GM08714 (cell line): ENCODE measurements at regions not wholly inside any gene's neighbourhood (a gene's known extent, or its start where the extent isn't known, plus 50 kb on each side); places are given as distances from the start of the nearest gene placed in this dataset.

Experiments
- H3K4me3 ChIP-seq: fragments of 200-500 bp; sonication (Bioruptor generic); 2 replicates; pipeline ENCODE4 v1.5.1; 2014; ENCODE audit warnings: mild to moderate bottlenecking, low read length, inconsistent platforms
- ZNF274 ChIP-seq: IDR thresholded peaks from 2 replicates; pipeline ENCODE4 v1.6.1; 2012; ENCODE audit warnings: mild to moderate bottlenecking, low read depth, low read length

DNA sequence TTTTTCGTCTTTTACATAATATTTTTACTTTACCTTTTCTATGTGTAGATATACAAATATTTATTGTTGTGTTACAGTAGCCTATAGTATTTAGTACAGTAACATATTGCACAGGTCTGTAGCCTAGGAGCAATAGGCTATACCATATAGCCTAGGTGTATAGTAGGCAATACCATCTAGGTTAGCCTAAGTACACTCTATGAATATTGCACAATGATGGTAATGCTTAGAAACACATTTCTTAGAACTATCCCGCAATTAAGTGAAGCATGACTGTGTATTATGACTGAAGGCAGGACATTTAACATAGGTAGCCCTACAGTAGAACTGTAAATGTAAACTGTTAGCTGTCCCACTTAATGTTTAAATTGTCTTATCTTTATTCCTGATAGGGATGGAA, 964.3 kb downstream of the SLITRK1 start:
- TF ChIP-seq ZNF274: no peak
- H3K4me3 ChIP-seq: no peak overlapping the region

DNA sequence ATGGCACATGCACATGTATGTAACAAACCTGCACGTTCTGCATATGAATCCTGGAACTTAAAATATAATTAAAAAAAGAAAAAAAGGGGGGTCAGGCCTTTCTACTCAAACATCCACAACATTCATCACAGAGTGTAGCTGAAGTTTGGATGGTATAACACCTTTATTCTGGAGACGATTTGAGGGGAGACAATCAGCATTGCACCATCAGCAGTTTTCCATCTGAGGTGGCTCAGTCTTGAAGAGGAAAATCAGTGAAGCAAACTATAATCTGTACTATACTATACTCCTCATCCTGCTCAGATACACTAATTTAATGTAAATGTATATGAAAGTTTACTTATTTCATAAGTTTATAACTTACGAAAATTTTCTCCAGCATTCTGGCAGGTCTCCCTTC, 969.7 kb downstream of the SLITRK1 start:
- no peak overlapping the region for H3K4me3 ChIP-seq
- TF ChIP-seq ZNF274: no peak

DNA sequence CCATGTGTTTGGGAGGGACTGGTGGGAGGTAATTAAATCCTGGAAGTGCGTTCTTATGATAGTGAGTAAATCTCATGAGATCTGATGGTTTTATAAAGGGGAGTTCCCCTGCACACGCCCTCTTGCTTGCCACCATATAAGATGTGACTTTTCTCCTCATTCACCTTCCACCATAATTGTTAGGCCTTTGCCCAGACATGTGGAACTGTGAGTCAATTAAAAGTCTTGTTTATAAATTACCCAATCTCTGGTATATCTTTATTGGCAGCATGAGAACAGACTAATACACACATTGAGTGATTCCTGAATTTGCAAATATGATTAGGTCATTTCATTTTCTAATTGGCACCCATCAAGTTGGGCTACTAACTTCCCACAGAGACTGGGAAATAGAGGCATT, 977.2 kb downstream of the SLITRK1 start:
- no peak overlapping the region for H3K4me3 ChIP-seq
- no peak for TF ChIP-seq ZNF274

DNA sequence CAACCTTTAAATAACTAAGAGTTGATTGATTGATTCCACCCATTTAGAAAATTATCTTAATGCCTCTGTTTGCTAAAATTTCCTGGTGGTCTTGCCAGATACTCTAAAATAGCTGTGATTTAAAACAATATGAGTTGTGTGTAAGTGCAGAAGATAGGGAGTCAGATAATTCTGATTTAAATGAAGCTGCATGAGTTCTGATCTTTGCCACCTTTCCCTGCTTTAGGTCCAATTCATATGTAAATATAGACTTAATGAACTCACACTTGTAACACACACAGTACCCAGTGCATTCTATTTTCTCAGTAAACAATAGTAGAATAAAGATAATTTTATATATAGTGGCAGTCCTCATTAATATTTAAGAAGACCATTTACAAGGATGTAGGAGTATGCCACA, 981.8 kb downstream of the SLITRK1 start:
- no peak overlapping the region for H3K4me3 ChIP-seq
- TF ChIP-seq ZNF274: no peak

DNA sequence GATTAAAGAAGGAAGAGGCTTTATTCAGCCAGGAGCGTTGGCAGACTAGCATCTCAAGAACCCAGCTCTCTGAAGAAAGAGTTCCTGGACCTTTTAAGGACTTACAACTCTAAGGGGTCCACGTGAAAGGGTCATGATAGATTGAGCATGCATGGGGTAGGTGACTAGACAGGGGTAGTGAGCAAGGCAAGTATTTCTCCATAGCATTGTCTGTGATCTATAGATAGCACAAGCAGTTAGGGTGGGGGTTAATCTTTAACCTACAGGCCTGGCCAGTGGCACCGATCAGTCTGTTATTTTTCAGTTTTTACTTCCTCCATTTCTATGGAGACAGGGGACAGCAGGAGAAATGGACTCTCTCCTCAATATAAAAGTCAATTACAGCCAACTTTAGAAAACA, 983.7 kb downstream of the SLITRK1 start:
- H3K4me3 ChIP-seq: no peak overlapping the region
- TF ChIP-seq ZNF274: no peak

DNA sequence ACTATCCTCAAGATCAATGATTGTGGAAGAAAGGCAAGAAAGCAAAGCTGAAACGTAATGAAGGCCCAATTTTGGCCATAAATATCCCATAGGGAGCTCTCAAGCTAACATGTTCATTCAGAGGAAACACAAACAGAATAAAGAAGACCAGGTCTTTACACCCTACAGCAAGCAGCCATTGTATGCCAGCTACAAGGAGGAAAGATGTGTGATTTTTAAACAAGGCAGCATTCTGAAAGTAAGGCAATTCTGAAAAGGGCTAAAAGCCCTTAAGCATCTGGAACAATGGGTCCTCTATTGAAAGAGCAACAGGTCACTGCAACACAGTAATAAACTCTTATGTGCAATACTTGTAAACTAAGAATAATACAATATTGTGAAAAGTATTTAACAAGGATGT, 1002.4 kb downstream of the SLITRK1 start:
- H3K4me3 ChIP-seq: no peak overlapping the region
- no peak for TF ChIP-seq ZNF274

DNA sequence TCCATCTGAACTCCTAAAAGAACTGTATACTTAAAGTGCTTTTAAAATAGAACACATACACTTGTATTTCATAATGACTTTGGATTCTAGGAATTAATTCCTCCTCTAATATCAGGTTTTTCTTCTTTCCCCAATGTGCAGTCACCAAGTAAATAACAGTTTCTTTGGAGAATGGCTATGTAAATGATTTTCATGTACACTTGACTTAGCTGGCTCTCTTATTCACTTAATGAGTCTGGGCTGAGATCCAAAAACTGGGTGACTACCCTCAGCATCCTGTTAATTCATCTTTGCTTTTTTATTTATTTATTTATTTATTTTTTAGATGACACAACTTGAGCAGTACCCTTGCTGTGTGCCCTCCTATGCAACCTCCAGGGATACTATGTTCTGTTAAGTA, 1003.7 kb downstream of the SLITRK1 start:
- no peak for TF ChIP-seq ZNF274

DNA sequence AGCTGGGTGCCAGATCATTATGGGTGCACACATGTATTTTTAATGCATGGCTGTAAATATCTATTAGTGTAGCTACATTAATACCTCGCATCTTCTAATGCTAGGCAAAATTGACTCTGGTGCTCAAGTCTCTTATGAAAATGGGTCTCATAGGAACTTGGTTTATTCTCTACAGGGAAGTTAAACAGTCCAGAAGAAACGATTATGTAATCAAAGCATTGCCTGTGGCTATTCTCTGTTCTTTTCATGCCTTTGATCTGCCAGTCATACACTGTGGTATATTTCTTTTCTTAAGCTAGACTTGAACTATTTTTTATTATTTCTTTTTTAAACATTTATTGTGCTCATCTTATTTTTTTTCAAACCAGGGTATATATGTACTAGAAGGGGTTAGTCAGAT, 1015.0 kb downstream of the SLITRK1 start:
- H3K4me3 ChIP-seq: no peak overlapping the region
- no peak for TF ChIP-seq ZNF274

More for the DNA sequence above, 1003.7 kb downstream of the SLITRK1 start:
- H3K4me3 ChIP-seq: no peak overlapping the region

DNA sequence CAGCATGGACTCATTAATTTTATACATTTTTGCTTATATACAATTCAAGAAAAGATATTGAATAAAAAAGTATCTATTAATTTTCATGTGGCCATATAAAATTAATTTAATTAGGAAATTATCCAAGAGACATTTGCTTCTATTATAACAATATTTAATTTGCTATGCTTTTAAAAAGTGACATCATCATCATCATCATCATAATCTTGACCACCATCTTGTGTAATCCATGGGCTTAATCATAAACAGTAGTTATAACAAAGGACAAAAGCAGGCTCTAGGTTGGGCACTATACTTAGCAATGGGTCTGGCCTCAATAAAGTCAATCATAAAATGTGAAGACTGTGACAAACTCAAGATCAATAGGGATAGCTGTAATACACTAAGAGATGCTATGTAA, 1031.6 kb downstream of the SLITRK1 start:
- TF ChIP-seq ZNF274: no peak
- no peak overlapping the region for H3K4me3 ChIP-seq

DNA sequence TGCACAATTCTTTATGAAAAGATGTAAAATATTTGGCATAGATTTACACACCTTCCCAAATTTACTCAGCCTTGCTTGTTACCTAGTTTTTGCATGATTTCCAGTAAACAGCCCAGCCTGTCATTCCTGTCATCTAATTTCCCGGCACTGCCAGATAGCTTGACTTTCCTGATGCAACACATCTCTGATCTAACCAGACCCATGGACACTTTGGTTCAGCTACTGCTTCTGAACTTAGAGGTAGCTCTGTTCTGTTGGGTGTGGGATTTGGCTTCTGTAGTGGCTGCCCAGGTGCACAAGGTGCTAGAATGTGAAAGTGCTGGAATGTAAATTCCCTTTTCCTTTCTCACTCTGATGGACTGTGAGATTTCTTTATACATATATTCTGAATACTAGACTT, 1033.5 kb downstream of the SLITRK1 start:
- TF ChIP-seq ZNF274: no peak
- no peak overlapping the region for H3K4me3 ChIP-seq

DNA sequence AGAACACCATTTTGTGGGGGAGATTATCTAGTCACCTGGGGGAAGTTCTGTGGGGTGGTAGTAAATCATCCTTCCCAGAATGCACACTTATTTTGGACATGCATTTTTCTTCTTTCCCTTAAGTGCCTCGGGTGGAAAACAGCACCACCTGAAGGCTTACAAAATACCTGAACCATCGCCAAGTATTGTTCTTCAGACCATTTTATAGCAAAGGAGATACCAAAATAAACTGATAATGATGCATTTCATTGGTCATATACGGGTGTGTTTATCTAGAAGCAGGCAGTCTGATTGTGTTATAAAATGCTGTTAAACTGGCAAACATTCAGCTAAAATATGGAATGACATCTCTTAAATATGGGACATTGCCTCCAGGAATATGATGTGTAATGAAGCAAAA, 1034.7 kb downstream of the SLITRK1 start:
- no peak overlapping the region for H3K4me3 ChIP-seq
- TF ChIP-seq ZNF274: no peak

DNA sequence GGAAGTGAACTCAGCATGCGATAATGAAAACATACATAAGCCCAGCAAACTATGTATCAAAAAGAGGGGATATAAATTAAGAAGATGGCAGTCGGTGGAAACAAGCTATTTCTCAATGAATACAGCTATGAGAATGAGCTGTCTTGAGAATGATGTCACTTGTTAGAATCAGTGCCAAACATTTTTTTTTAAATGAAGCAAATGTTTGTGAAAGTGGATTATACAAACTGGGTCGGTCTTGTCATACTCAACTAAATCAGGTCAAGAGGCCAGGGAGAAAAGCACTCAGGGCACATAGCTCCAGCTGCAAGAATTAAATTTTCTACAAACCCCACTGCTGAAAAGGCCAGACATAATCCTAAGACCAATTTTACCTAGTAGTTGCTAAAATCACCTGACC, 1048.4 kb downstream of the SLITRK1 start:
- H3K4me3 ChIP-seq: no peak overlapping the region
- TF ChIP-seq ZNF274: no peak

DNA sequence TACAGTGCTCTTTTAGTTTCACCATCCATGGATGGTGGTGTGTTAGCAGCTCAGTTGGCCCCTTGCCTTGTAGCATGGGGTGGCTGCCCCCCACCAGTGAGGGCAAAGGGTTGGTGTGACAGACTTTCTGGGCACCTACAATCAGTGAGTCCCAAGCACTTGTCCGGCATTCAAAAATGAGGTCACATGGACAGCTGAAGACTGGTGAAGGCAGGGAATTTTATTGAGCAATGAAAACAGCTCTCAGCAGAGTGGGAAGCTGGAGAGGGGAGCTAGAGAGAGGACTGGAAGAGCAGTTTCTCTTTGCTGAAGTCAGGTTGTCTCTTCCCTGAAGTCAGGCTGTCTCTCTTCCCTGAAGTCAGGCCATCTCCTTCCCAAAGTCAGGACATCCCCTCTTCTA, 1053.2 kb downstream of the SLITRK1 start:
- H3K4me3 ChIP-seq: no peak overlapping the region
- TF ChIP-seq ZNF274: no peak

DNA sequence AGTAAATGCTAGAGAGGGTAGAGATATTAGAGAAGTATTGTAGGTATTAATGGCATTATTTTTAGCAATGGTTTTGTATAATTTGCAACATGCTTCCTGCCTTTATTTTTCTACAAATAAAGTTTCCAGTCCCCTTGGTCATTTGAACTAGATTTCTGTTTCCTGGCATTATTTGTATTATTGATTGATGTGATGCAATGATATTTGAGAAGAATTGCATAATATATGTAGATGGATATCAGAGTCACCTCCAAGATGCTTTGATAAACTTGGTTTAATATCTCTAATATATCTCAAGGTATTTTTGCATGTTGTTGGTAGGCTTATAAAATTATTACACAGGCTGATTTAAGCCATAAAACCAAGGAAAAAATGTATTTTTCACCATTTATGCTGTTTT, 1054.5 kb downstream of the SLITRK1 start:
- no peak for TF ChIP-seq ZNF274
- H3K4me3 ChIP-seq: no peak overlapping the region

DNA sequence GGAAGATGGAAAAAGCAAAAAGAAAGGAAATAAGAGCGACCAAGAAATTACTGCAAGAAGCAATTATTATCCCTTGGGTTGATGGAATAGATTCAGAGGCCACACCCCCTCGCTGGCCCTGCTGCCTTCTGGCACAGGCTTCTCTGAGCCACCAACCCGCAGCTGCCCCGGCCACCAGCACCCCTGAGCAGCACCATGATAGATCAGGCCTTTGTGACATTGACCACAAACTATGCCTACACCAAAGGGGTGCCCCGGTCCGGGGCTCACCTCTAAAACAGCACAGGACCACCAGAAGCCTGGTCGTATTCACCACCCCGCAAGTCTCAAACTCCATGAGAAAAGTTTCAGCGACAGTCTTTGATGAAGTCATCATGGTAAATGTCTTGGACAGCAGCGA, 1059.3 kb downstream of the SLITRK1 start:
- no peak overlapping the region for H3K4me3 ChIP-seq
- TF ChIP-seq ZNF274: no peak

DNA sequence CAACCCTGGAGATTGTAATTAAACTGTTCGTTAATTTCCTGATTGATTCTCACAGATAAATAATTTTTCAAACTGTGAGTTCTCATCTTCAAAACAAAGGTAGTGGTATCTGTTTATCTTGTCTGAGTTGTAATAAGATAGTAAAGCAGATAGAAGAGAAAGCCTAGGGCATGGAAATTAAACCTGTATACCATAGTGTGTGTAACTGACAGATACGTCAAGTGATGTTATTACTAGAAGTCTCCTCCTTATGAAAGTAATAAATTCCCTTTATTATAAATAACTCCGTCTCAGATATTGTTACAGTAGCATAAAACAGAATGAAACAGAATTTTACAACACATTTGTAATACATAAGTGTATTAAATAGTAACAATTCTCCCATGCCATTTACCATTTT, 1065.1 kb downstream of the SLITRK1 start:
- no peak overlapping the region for H3K4me3 ChIP-seq
- no peak for TF ChIP-seq ZNF274

DNA sequence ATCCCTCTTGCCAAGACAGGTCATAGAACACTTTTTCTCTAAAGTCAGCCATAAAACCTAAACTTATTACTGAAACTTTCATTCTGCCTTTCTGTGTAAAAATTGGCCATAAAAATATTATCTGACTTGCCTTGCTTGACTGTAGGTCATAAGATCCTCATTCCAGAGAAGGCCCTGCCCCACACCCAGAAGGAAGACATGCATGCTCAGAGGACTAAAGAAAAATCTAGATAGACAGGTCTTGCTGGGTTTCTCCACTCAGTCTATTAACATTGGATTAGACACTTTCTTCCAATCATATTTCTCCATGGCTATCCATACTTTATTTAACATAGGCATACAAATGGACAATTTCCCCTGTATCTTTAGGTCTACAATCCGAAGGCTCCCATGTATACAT, 1066.5 kb downstream of the SLITRK1 start:
- no peak overlapping the region for H3K4me3 ChIP-seq
- TF ChIP-seq ZNF274: no peak
